ENCODE measurements at regions not wholly inside any gene's neighbourhood (a gene's known extent, or its start where the extent isn't known, plus 50 kb on each side); places are given as distances from the start of the nearest gene placed in this dataset.

- TF ChIP-seq POLR2AphosphoS5 (IDR thresholded peaks at IDR 0.05; ENCODE audit: low read depth, low read length) = no peak
- no peak for TF ChIP-seq CTCF (IDR thresholded peaks at IDR 0.05)
- no peak for TF ChIP-seq EZH2phosphoT487 (IDR thresholded peaks at IDR 0.05; ENCODE audit: borderline replicate concordance, low read depth)
- TF ChIP-seq MAX (IDR thresholded peaks at IDR 0.05; ENCODE audit: low read depth) = no peak
- no peak for TF ChIP-seq YY1 (IDR thresholded peaks at IDR 0.05; ENCODE audit: low read depth)
- no peak for TF ChIP-seq GABPA (IDR thresholded peaks at IDR 0.05; ENCODE audit: low read depth)
- no peak for TF ChIP-seq FOXJ3 (CRISPR knock-in tag; IDR thresholded peaks at IDR 0.05)
- TF ChIP-seq RAD21 (IDR thresholded peaks at IDR 0.05; ENCODE audit: low read length) = no peak
- TF ChIP-seq CHD2 (IDR thresholded peaks at IDR 0.05; ENCODE audit: low read length, partially characterized antibody) = no peak
Measured at GRCh38 chr1:118303064-118303463, 118.0 kb upstream of the SPAG17 start.

Measured in SK-N-SH (cell line).